ENCODE measurements at regions not wholly inside any gene's neighbourhood (a gene's known extent, or its start where the extent isn't known, plus 50 kb on each side); places are given as distances from the start of the nearest gene placed in this dataset.
"Not testable (repeated sequence)": the region's sequence is repeated elsewhere in the genome, so short reads cannot be mapped to it uniquely, and the experiment has no call there.

DNA sequence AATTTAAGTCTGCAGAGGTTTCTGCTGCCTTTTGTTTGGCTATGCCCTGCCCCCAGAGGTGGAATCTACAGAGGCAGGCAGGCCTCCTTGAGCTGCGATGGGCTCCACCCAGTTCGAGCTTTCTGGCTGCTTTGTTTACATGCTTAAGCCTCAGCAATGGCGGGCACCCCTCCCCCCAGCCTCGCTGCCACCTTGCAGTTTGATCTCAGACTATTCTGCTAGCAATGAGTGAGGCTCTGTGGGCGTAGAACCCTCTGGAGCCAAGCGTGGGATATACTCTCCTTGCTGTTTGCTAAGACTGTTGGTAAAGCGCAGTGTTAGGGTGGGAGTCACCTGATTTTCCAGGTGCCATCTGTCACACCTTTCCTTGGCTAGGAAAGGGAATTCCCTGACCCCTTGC, 250.0 kb upstream of the FAM78B start:
- TF ChIP-seq POLR2A, POLR2AphosphoS5 (IDR thresholded peaks at IDR 0.05): not testable (repeated sequence)
- TF ChIP-seq, protein P1, sequence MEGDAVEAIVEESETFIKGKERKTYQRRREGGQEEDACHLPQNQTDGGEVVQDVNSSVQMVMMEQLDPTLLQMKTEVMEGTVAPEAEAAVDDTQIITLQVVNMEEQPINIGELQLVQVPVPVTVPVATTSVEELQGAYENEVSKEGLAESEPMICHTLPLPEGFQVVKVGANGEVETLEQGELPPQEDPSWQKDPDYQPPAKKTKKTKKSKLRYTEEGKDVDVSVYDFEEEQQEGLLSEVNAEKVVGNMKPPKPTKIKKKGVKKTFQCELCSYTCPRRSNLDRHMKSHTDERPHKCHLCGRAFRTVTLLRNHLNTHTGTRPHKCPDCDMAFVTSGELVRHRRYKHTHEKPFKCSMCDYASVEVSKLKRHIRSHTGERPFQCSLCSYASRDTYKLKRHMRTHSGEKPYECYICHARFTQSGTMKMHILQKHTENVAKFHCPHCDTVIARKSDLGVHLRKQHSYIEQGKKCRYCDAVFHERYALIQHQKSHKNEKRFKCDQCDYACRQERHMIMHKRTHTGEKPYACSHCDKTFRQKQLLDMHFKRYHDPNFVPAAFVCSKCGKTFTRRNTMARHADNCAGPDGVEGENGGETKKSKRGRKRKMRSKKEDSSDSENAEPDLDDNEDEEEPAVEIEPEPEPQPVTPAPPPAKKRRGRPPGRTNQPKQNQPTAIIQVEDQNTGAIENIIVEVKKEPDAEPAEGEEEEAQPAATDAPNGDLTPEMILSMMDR (IDR thresholded peaks at IDR 0.05 in 8 of 11, conservative IDR thresholded peaks at IDR 0.05 in 3 of 11), result not testable (repeated sequence)
